ENCODE measurements at regions not wholly inside any gene's neighbourhood (a gene's known extent, or its start where the extent isn't known, plus 50 kb on each side); places are given as distances from the start of the nearest gene placed in this dataset.

DNA sequence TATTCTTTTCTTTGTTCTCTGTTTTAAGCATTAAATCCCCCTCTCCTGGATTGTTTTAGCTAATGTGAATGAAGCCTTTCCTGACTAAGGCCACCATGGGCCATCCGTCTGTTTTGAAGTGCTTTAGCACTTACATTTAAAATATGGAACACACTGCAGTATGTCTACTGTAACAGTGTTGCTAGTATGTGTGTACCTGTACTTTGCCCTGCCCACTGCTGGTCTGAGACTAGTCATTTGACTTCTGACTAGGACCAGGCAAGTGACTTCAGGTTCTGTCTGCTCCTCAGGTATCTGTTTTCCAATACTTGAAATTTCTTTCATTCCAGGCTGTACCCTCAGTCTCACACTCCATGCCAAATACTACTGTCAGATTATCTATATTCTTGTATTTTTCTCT is 120.1 kb upstream of the TSPAN8 start:
- H3K36me3 ChIP-seq (replicated peaks in 1 of 2; ENCODE audit: control insufficient read depth in 1 of 2, insufficient read depth in 2 of 2, low read length in 2 of 2) = no peaks in the 10 kb centered on the region
- H3K27me3 ChIP-seq (ENCODE audit: control insufficient read depth in 1 of 2, insufficient read depth in 2 of 2, low read length in 2 of 2) = no peaks in the 10 kb centered on the region
- ATAC-seq (no peak), DNase-seq (ENCODE audit: low spot score) (no peak), FAIRE-seq (no peak)
- no peak overlapping the region for H3K4me2 ChIP-seq (ENCODE audit: low read depth, low read length)
- WGBS (ENCODE audit: low lambda C conversion rate) = 36% methylated on average over 1 of the region's 1 CpG
- H3K27ac ChIP-seq (ENCODE audit: extremely low read length, insufficient read depth, low read length) = no peak overlapping the region
- intact Hi-C loops (cut with micrococcal nuclease; ENCODE audit: unreplicated experiment) = no loop called here
- no peaks in the 10 kb centered on the region for H3K79me2 ChIP-seq (ENCODE audit: insufficient read depth, low read length)
- no peak overlapping the region for H3K9ac ChIP-seq (ENCODE audit: insufficient read depth, low read depth, low read length)
- no peak overlapping the region for H2AFZ ChIP-seq (ENCODE audit: low read length)
- H3K9me3 ChIP-seq (ENCODE audit: low read length) = no peaks in the 10 kb centered on the region
- no peaks in the 10 kb centered on the region for H4K20me1 ChIP-seq (ENCODE audit: insufficient read depth, low read length)
- TF ChIP-seq ZNF33B (CRISPR knock-in tag; IDR thresholded peaks at IDR 0.05) (no peak), GABPA (IDR thresholded peaks at IDR 0.05; ENCODE audit: low read depth, low read length) (no peak), GABPA (CRISPR knock-in tag; IDR thresholded peaks at IDR 0.05; ENCODE audit: low read depth) (no peak), KDM6A (CRISPR knock-in tag; IDR thresholded peaks at IDR 0.05; ENCODE audit: low read depth) (no peak), ZNF552 (CRISPR knock-in tag; IDR thresholded peaks at IDR 0.05; ENCODE audit: borderline replicate concordance) (no peak), ZNF33A (CRISPR knock-in tag; IDR thresholded peaks at IDR 0.05; ENCODE audit: borderline replicate concordance) (no peak), FOXM1 (CRISPR knock-in tag; IDR thresholded peaks at IDR 0.05) (no peak), ZNF572 (CRISPR knock-in tag; IDR thresholded peaks at IDR 0.05) (no peak), SP5 (CRISPR knock-in tag; IDR thresholded peaks at IDR 0.05; ENCODE audit: borderline replicate concordance, low read depth) (no peak), TEAD2 (CRISPR knock-in tag; IDR thresholded peaks at IDR 0.05) (no peak), NKX3-1 (CRISPR knock-in tag; IDR thresholded peaks at IDR 0.05) (no peak), NFE2 (CRISPR knock-in tag; IDR thresholded peaks at IDR 0.05) (no peak)
- TF ChIP-seq, protein P1, sequence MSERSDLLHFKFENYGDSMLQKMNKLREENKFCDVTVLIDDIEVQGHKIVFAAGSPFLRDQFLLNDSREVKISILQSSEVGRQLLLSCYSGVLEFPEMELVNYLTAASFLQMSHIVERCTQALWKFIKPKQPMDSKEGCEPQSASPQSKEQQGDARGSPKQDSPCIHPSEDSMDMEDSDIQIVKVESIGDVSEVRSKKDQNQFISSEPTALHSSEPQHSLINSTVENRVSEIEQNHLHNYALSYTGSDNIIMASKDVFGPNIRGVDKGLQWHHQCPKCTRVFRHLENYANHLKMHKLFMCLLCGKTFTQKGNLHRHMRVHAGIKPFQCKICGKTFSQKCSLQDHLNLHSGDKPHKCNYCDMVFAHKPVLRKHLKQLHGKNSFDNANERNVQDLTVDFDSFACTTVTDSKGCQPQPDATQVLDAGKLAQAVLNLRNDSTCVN (CRISPR knock-in tag; IDR thresholded peaks at IDR 0.05; ENCODE audit: borderline replicate concordance) = no peak
- TF ChIP-seq, protein P2, sequence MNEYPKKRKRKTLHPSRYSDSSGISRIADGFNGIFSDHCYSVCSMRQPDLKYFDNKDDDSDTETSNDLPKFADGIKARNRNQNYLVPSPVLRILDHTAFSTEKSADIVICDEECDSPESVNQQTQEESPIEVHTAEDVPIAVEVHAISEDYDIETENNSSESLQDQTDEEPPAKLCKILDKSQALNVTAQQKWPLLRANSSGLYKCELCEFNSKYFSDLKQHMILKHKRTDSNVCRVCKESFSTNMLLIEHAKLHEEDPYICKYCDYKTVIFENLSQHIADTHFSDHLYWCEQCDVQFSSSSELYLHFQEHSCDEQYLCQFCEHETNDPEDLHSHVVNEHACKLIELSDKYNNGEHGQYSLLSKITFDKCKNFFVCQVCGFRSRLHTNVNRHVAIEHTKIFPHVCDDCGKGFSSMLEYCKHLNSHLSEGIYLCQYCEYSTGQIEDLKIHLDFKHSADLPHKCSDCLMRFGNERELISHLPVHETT (CRISPR knock-in tag; conservative IDR thresholded peaks at IDR 0.05) = no peak
- TF ChIP-seq, protein P3, sequence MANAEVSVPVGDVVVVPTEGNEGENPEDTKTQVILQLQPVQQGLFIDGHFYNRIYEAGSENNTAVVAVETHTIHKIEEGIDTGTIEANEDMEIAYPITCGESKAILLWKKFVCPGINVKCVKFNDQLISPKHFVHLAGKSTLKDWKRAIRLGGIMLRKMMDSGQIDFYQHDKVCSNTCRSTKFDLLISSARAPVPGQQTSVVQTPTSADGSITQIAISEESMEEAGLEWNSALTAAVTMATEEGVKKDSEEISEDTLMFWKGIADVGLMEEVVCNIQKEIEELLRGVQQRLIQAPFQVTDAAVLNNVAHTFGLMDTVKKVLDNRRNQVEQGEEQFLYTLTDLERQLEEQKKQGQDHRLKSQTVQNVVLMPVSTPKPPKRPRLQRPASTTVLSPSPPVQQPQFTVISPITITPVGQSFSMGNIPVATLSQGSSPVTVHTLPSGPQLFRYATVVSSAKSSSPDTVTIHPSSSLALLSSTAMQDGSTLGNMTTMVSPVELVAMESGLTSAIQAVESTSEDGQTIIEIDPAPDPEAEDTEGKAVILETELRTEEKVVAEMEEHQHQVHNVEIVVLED (CRISPR knock-in tag; IDR thresholded peaks at IDR 0.05; ENCODE audit: borderline replicate concordance) = no peak
- TF ChIP-seq, protein P4, sequence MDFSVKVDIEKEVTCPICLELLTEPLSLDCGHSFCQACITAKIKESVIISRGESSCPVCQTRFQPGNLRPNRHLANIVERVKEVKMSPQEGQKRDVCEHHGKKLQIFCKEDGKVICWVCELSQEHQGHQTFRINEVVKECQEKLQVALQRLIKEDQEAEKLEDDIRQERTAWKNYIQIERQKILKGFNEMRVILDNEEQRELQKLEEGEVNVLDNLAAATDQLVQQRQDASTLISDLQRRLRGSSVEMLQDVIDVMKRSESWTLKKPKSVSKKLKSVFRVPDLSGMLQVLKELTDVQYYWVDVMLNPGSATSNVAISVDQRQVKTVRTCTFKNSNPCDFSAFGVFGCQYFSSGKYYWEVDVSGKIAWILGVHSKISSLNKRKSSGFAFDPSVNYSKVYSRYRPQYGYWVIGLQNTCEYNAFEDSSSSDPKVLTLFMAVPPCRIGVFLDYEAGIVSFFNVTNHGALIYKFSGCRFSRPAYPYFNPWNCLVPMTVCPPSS (IDR thresholded peaks at IDR 0.05) = no peak
- TF ChIP-seq, protein P5, sequence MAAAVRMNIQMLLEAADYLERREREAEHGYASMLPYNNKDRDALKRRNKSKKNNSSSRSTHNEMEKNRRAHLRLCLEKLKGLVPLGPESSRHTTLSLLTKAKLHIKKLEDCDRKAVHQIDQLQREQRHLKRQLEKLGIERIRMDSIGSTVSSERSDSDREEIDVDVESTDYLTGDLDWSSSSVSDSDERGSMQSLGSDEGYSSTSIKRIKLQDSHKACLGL (CRISPR knock-in tag; IDR thresholded peaks at IDR 0.05) = no peak
- H3K4me3 ChIP-seq (replicated peaks in 1 of 3; ENCODE audit: insufficient read depth in 1 of 3, low read depth in 2 of 3, low read length in 3 of 3) = no peak overlapping the region
- no peaks in the 10 kb centered on the region for H3K4me1 ChIP-seq (ENCODE audit: insufficient read depth, low read length)
- ChIA-PET CTCF (ENCODE audit: low intra/inter-chr PET ratio, low total read pairs) (no interaction called here), POLR2A (no interaction called here)
- BruUV-seq (replicated peaks) = no TSS peak
- in situ Hi-C loops (cut with HindIII; ENCODE audit: extremely low pct_ligation_motif_present, low pct_unique_long_range_greater_than_20kb) = no loop called here
